ENCODE measurements at regions not wholly inside any gene's neighbourhood (a gene's known extent, or its start where the extent isn't known, plus 50 kb on each side); places are given as distances from the start of the nearest gene placed in this dataset.

GRCh38 chr14:49114161-49114893, 471.9 kb downstream of the RPS29 start:
- Histone ChIP-seq H4K91ac (ENCODE audit: insufficient read length, low read depth, low read length) (no peak overlapping the region), H3K4me2 (ENCODE audit: insufficient read depth, insufficient read length, low read length) (no peak overlapping the region), H2BK5ac (ENCODE audit: insufficient read length, low read length) (no peak overlapping the region), H3K27me3 (ENCODE audit: insufficient read depth, low read length) (no peaks in the 10 kb centered on the region; the same call in 1 of the 2 replicates), H3T11ph (ENCODE audit: low read length) (no peak overlapping the region), H3K23me2 (ENCODE audit: insufficient read length, low read depth, low read length, poor library complexity, severe bottlenecking) (no peaks in the 10 kb centered on the region), H2BK12ac (ENCODE audit: insufficient read length, low read depth, low read length) (no peak overlapping the region), H3K9ac (ENCODE audit: extremely low read depth, insufficient read length, low read length) (no peak overlapping the region), H3K23ac (ENCODE audit: insufficient read length, low read depth, low read length) (no peak overlapping the region), H4K5ac (ENCODE audit: insufficient read length, low read depth, low read length) (no peak overlapping the region), H3K79me2 (ENCODE audit: insufficient read depth, low read length) (no peaks in the 10 kb centered on the region), H2BK15ac (ENCODE audit: low read depth, low read length) (no peak overlapping the region), H4K20me1 (ENCODE audit: control insufficient read depth, insufficient read depth, insufficient read length) (no peaks in the 10 kb centered on the region), H4K8ac (replicated peaks; ENCODE audit: insufficient read length, low read depth, low read length) (no peak overlapping the region), H3K56ac (ENCODE audit: insufficient read length, low read depth, low read length) (no peak overlapping the region), H2AK5ac (ENCODE audit: insufficient read length, low read length) (no peak overlapping the region), H3K27ac (ENCODE audit: insufficient read length, low read depth, low read length) (no peak overlapping the region), H3K9me3 (ENCODE audit: control insufficient read depth, low read depth, low read length) (no peaks in the 10 kb centered on the region), H3K4me1 (ENCODE audit: insufficient read depth, low read length) (no peaks in the 10 kb centered on the region), H2BK20ac (ENCODE audit: low read depth, low read length, poor library complexity, severe bottlenecking) (no peak overlapping the region), H3K14ac (ENCODE audit: insufficient read depth, low read length) (no peak overlapping the region), H3K79me1 (ENCODE audit: insufficient read depth, low read depth, low read length, poor library complexity, severe bottlenecking) (no peaks in the 10 kb centered on the region), H3K4ac (ENCODE audit: low read depth, low read length) (no peak overlapping the region), H2AFZ (ENCODE audit: low read length) (no peak overlapping the region), H3K18ac (ENCODE audit: insufficient read length, low read depth, low read length) (no peak overlapping the region), H2BK120ac (ENCODE audit: low read depth, low read length, poor library complexity, severe bottlenecking) (no peak overlapping the region)
- Mint-ChIP-seq H3K9me3 (no peaks in the 10 kb centered on the region), H3K36me3 (ENCODE audit: insufficient read depth in 1 of 3, low read depth in 3 of 3) (no peaks in the 10 kb centered on the region), H3K4me1 (no peaks in the 10 kb centered on the region), H3K27ac (no peak overlapping the region), H3K27me3 (ENCODE audit: low read depth) (no peaks in the 10 kb centered on the region), H3K4me3 (no peak overlapping the region)
- no peak for DNase-seq
- no CpG with 5 or more reads among the region's 6 CpGs for WGBS (ENCODE audit: extremely low coverage, insufficient read length, low lambda C conversion rate)
- no peak for TF ChIP-seq CTCF (conservative IDR thresholded peaks at IDR 0.05)

All from H9 (cell line).